ENCODE measurements at regions not wholly inside any gene's neighbourhood (a gene's known extent, or its start where the extent isn't known, plus 50 kb on each side); places are given as distances from the start of the nearest gene placed in this dataset.

DNA sequence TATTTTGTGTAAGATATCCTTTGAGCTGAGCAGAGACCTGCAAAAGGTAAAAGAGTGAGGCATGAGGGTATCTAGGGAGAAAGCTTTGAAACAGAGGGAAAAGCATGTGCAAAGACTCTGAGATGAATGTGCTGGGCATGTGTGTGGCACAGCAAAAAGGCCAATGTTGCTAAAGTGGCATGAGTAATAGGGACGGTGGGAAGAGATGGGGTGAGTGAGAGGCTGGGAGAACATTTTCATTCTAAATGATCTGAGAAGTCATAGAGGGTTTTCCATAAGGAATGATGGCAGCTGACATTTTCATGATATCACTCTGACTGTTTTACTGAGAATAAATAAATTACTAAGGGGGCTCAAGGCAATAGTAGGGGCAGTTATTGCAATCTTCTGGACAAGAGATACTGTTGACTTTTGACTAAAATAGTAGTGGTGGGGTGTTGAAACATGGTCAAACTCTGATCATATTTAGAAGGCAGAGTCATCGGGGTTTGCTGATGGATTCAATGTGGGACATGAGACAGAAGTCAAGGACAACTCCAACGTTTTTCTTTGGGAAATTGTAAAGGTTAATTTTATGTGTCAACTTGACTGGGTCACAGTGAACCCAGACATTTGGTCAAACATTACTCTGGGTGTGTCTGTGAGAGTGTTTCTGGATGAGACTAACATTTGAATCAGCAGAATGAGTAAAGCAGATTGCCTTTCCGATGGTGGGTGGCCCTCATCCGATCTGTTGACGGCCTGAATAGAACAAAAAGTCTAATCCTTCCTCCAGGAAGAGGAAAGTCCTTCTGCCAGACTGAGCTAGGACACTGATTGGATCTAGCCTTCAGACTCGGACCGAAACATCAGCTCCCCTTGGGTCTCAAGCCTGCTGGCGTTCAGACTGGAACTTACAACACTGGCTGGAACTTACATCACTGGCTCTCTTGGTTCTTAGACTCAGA lies 193.9 kb upstream of the PLXNC1 start:
- Mint-ChIP-seq H3K4me1 (no peaks in the 10 kb centered on the region), H3K27me3 (ENCODE audit: low read depth in 2 of 2) (no peaks in the 10 kb centered on the region), H3K9me3 (no peaks in the 10 kb centered on the region), H3K36me3 (peaks cover 4% of the 10 kb centered on the region), H3K4me3 (no peak overlapping the region), H3K27ac (no peak overlapping the region)
- DNase-seq (no peak), ATAC-seq (no peak)
- intact Hi-C loops (cut with micrococcal nuclease), result no loop called here
- Histone ChIP-seq H3K36me3 (ENCODE audit: control insufficient read depth, insufficient read depth, low read length) (no peaks in the 10 kb centered on the region), H3K27ac (ENCODE audit: low read length) (no peak overlapping the region), H3K27me3 (ENCODE audit: control insufficient read depth, insufficient read depth, low read length) (no peaks in the 10 kb centered on the region), H3K9me3 (ENCODE audit: control insufficient read depth, insufficient read depth, low read length) (no peaks in the 10 kb centered on the region), H3K4me1 (ENCODE audit: control insufficient read depth, insufficient read depth, low read length) (no peaks in the 10 kb centered on the region), H3K4me3 (ENCODE audit: low read length) (no peak overlapping the region)
- WGBS (ENCODE audit: insufficient coverage), result 80% methylated on average over 9 of the region's 9 CpGs
- TF ChIP-seq, protein P1, sequence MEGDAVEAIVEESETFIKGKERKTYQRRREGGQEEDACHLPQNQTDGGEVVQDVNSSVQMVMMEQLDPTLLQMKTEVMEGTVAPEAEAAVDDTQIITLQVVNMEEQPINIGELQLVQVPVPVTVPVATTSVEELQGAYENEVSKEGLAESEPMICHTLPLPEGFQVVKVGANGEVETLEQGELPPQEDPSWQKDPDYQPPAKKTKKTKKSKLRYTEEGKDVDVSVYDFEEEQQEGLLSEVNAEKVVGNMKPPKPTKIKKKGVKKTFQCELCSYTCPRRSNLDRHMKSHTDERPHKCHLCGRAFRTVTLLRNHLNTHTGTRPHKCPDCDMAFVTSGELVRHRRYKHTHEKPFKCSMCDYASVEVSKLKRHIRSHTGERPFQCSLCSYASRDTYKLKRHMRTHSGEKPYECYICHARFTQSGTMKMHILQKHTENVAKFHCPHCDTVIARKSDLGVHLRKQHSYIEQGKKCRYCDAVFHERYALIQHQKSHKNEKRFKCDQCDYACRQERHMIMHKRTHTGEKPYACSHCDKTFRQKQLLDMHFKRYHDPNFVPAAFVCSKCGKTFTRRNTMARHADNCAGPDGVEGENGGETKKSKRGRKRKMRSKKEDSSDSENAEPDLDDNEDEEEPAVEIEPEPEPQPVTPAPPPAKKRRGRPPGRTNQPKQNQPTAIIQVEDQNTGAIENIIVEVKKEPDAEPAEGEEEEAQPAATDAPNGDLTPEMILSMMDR (IDR thresholded peaks at IDR 0.05), result no peak

DNA sequence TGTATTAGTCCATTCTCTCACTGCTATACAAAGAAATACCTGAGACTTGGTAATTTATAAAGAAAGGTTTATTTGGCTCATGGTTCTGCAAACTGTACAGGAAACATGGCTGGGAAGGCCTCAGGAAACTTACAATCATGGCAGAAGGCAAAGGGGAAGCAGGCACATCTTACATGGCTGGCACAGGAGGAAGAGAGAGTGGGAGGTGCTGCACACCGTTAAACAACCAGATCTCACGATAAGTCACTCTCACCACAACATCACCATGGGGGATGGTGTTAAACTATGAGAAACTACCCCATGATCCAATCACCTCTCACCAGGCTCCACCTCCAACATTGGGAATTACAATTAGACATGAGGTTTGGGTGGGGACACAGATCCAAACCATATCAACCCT lies 191.8 kb upstream of the PLXNC1 start:
- Mint-ChIP-seq H3K27ac (no peak overlapping the region), H3K4me3 (no peak overlapping the region), H3K36me3 (no peaks in the 10 kb centered on the region), H3K9me3 (no peaks in the 10 kb centered on the region), H3K4me1 (no peaks in the 10 kb centered on the region), H3K27me3 (ENCODE audit: low read depth in 2 of 2) (no peaks in the 10 kb centered on the region)
- no peaks in the 10 kb centered on the region for H3K27me3 ChIP-seq (ENCODE audit: control insufficient read depth, insufficient read depth, low read length)
- no peak for ATAC-seq
- no peak for DNase-seq
- H3K4me1 ChIP-seq (ENCODE audit: control insufficient read depth, insufficient read depth, low read length), result no peaks in the 10 kb centered on the region
- TF ChIP-seq, protein P1 (IDR thresholded peaks at IDR 0.05), result no peak
- WGBS (ENCODE audit: insufficient coverage), result no CpG with 5 or more reads among the region's 2 CpGs
- no peaks in the 10 kb centered on the region for H3K9me3 ChIP-seq (ENCODE audit: control insufficient read depth, insufficient read depth, low read length)
- intact Hi-C loops (cut with micrococcal nuclease), result no loop called here
- no peak overlapping the region for H3K27ac ChIP-seq (ENCODE audit: low read length)
- H3K36me3 ChIP-seq (ENCODE audit: control insufficient read depth, insufficient read depth, low read length), result no peaks in the 10 kb centered on the region
- H3K4me3 ChIP-seq (ENCODE audit: low read length), result no peak overlapping the region

DNA sequence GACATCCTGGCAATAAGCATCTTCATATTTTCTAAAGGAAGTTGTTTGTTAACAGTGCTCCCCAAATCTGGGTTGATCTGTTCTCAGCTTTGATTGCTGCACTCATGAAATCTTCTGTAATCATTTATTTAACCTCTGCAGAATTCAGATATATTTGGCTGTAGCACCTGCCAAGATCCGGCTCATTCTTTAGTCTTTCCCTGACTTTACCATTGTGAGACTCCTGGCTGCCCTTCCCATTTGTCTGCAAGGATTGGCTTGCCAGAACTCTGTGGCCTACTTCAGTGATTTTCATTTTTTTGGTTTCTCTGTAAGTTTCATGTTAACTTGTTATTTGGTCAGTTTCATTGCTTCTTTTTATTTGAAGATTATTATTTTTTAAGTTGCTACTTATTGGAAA lies 191.2 kb upstream of the PLXNC1 start:
- no peaks in the 10 kb centered on the region for H3K27me3 Mint-ChIP-seq (ENCODE audit: low read depth in 2 of 2)
- H3K27ac ChIP-seq (ENCODE audit: low read length), result no peak overlapping the region
- no peaks in the 10 kb centered on the region for H3K36me3 ChIP-seq (ENCODE audit: control insufficient read depth, insufficient read depth, low read length)
- WGBS (ENCODE audit: insufficient coverage), result 100% methylated on average over 1 of the region's 1 CpG
- H3K9me3 Mint-ChIP-seq, result no peaks in the 10 kb centered on the region
- no peak for ATAC-seq
- no peaks in the 10 kb centered on the region for H3K4me1 Mint-ChIP-seq
- H3K4me3 ChIP-seq (ENCODE audit: low read length), result no peak overlapping the region
- TF ChIP-seq, protein P1 (IDR thresholded peaks at IDR 0.05), result no peak
- H3K27ac Mint-ChIP-seq, result no peak overlapping the region
- intact Hi-C loops (cut with micrococcal nuclease), result no loop called here
- H3K4me1 ChIP-seq (ENCODE audit: control insufficient read depth, insufficient read depth, low read length), result no peaks in the 10 kb centered on the region
- H3K4me3 Mint-ChIP-seq, result no peak overlapping the region
- no peaks in the 10 kb centered on the region for H3K27me3 ChIP-seq (ENCODE audit: control insufficient read depth, insufficient read depth, low read length)
- no peaks in the 10 kb centered on the region for H3K36me3 Mint-ChIP-seq
- H3K9me3 ChIP-seq (ENCODE audit: control insufficient read depth, insufficient read depth, low read length), result no peaks in the 10 kb centered on the region
- no peak for DNase-seq

DNA sequence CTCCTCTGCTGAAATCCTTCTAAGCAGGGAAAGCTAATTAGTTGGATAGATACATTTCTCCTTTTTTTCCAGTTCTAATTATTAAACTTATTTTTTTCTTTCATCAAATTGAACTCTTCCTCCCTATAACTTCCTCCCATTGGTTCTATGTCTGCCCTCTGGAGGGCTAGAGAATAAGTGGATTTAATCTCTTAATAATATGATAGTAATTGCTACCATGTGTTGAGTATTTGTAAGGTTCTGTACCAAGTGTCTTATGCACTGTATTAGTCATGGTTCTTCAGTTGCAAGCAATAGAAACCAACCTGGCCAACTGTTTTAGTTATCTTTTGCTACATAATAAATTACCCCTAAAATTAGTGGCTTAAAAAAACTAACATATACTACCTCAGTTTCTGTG lies 190.5 kb upstream of the PLXNC1 start:
- TF ChIP-seq, protein P1 (IDR thresholded peaks at IDR 0.05), result no peak
- Mint-ChIP-seq H3K4me3 (no peak overlapping the region), H3K36me3 (no peaks in the 10 kb centered on the region), H3K27ac (no peak overlapping the region), H3K9me3 (no peaks in the 10 kb centered on the region), H3K4me1 (no peaks in the 10 kb centered on the region), H3K27me3 (ENCODE audit: low read depth in 2 of 2) (no peaks in the 10 kb centered on the region)
- Histone ChIP-seq H3K4me3 (ENCODE audit: low read length) (no peak overlapping the region), H3K4me1 (ENCODE audit: control insufficient read depth, insufficient read depth, low read length) (no peaks in the 10 kb centered on the region), H3K36me3 (ENCODE audit: control insufficient read depth, insufficient read depth, low read length) (no peaks in the 10 kb centered on the region), H3K27ac (ENCODE audit: low read length) (no peak overlapping the region), H3K9me3 (ENCODE audit: control insufficient read depth, insufficient read depth, low read length) (no peaks in the 10 kb centered on the region), H3K27me3 (ENCODE audit: control insufficient read depth, insufficient read depth, low read length) (no peaks in the 10 kb centered on the region)
- intact Hi-C loops (cut with micrococcal nuclease), result no loop called here
- no peak for ATAC-seq
- DNase-seq, result no peak
